ENCODE measurements at regions not wholly inside any gene's neighbourhood (a gene's known extent, or its start where the extent isn't known, plus 50 kb on each side); places are given as distances from the start of the nearest gene placed in this dataset.
"Not testable (repeated sequence)": the region's sequence is repeated elsewhere in the genome, so short reads cannot be mapped to it uniquely, and the experiment has no call there.

DNA sequence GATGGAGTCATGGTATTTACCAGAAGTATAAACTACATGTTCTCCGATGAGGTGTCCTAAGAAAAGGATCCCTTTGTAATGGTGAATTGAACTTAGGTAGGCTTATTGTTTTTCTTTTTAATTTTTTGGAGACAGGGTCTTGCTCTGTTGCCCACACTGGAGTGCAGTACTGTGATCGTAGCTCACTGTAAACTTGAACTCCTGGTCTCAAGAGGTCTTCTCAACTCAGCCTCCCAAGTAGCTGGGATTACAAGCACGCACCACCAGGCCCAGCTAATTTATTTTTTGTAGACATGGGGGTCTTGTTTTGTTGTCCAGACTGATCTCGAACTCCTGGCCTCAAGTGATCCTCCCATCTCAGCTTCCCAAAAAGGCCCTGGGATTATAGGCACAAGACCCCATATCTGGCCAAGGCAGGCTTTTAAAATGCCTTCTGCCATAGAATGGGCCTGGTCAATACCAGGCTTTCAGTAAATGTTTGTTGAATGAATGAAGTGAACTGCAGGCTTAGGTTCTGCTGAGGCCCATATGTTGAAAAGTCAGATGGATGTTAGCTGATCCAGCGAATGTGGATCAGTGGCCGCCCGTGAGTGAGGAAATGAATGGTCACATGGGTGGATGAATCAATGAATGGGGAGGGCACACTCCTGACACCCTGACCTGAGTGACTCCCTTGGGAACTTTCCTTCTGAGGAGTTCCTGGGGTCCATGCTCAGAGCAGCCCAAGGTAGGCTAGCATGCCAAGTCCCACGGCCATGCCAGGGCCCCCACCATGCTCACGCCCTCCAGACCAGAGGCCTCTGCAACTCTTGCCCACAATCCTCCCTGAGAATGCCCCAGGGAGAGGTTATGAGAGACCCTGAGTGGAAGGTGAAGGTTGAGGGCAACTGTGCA, 118.0 kb upstream of the MYCN start:
- H3K27me3 ChIP-seq: no peaks in the 10 kb centered on the region
- no peaks in the 10 kb centered on the region for H3K36me3 ChIP-seq
- H3K4me1 ChIP-seq: no peaks in the 10 kb centered on the region
- DNase-seq: no peak
- no peak overlapping the region for H3K4me3 ChIP-seq
- TF ChIP-seq, protein P1, sequence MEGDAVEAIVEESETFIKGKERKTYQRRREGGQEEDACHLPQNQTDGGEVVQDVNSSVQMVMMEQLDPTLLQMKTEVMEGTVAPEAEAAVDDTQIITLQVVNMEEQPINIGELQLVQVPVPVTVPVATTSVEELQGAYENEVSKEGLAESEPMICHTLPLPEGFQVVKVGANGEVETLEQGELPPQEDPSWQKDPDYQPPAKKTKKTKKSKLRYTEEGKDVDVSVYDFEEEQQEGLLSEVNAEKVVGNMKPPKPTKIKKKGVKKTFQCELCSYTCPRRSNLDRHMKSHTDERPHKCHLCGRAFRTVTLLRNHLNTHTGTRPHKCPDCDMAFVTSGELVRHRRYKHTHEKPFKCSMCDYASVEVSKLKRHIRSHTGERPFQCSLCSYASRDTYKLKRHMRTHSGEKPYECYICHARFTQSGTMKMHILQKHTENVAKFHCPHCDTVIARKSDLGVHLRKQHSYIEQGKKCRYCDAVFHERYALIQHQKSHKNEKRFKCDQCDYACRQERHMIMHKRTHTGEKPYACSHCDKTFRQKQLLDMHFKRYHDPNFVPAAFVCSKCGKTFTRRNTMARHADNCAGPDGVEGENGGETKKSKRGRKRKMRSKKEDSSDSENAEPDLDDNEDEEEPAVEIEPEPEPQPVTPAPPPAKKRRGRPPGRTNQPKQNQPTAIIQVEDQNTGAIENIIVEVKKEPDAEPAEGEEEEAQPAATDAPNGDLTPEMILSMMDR (IDR thresholded peaks at IDR 0.05): no peak
- no peak for TF ChIP-seq POLR2A (IDR thresholded peaks at IDR 0.05)
- no peak overlapping the region for H3K27ac ChIP-seq
- no peaks in the 10 kb centered on the region for H3K9me3 ChIP-seq

DNA sequence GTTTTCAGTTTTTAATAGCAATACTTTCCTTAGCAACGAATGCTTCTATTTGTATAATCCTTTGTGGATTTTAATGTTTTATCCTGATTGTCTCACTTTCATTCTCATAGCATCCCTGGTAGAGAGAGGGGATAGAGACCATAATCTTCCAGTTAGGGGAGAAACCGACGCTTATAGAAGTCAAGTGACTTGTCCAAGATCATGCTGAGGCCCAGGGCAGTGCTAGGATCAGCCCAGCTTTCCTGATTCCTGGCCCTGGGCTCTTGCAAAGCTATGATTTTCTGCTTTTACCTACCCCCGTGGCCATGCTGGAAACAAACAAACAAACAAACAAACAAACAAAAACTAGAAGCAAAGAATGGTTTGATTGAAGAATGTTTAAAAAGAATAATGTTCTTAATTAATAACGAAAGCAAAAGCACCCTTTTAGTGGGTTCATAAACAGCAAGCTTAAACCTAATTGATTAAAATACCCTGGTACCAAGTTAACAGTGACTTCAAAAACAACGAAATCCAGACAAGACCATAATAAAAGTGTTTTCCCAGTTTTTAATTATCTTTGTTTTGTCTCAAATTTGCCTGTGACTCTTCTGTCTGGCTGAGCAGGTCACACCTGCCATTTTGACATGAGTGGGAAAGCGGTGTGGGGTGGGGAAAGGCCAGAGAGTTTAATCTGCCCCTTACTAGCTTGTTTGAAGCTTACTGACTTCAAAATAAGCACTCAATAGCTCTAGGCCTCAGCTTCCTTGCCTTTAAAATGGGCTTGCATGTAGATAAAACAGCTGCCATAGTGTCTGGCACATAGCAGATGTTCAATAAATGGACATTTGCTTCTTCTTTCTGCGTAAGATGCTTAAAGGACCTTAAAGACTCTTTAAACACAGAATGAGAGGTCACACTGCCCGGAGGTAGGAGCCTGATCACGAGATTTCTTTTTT, 116.6 kb upstream of the MYCN start:
- no peak for DNase-seq
- Histone ChIP-seq H3K27ac (no peak overlapping the region), H3K9me3 (no peaks in the 10 kb centered on the region), H3K27me3 (no peaks in the 10 kb centered on the region), H3K4me1 (no peaks in the 10 kb centered on the region), H3K36me3 (no peaks in the 10 kb centered on the region), H3K4me3 (no peak overlapping the region)
- TF ChIP-seq POLR2A (IDR thresholded peaks at IDR 0.05): no peak
- TF ChIP-seq, protein P1 (IDR thresholded peaks at IDR 0.05): no peak

DNA sequence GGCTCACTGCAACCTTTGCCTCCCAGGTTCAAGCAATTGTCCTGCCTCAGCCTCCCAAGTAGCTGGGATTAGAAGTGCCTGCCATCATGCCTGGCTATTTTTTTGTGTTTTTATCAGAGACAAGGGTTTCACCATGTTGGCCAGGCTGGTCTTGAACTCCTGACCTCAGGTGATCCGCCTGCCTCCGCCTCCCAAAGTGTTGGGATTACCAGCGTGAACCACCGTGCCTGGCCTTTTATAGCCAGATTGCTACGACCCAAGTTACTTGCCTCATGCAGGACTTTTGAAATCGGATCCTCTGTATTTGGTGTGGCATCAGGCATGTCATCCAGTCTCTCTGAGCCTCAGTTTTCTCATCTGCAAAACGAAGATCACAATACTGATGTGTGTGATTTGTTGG, 115.9 kb upstream of the MYCN start:
- H3K27me3 ChIP-seq, DNase-seq, H3K9me3 ChIP-seq, H3K4me1 ChIP-seq, H3K4me3 ChIP-seq, H3K36me3 ChIP-seq, H3K27ac ChIP-seq: not testable (repeated sequence)

DNA sequence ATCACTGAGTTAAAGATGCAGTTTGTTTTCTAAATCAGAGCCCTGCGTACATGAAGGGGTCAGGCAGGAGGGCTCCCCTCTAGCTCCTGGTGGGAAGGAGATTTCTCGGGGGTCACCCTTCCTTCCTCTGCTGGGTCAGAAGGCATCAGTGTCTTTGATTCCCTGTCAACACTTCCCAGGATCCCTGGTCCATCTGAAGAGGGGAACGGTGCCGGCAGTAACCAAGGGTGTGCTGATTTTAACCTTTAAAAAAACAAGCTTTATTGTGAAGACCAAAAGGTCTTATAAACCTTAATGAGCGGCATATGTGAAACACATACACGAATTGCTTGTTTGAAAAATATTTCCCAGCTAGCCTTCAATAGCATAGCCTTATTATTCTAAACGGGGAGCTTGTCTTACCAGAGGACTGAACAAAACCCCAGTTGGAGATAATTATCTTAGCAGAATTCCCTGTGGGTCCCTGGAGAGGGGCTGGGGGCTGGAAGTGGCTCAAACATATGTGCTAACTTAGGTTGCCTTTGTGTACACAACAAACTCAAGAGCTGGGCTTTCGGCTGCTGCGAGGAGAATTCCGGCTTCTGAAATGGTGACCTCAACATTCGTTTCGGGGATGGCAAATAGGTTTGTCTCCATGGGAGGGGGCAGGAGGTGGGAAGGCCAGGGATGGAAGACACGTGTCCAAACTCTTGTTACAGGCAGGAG, 114.9 kb upstream of the MYCN start:
- H3K27me3 ChIP-seq: no peaks in the 10 kb centered on the region
- H3K27ac ChIP-seq: no peak overlapping the region
- no peaks in the 10 kb centered on the region for H3K4me1 ChIP-seq
- H3K9me3 ChIP-seq: no peaks in the 10 kb centered on the region
- H3K4me3 ChIP-seq: no peak overlapping the region
- DNase-seq: no peak
- TF ChIP-seq, protein P1 (IDR thresholded peaks at IDR 0.05): no peak
- TF ChIP-seq POLR2A (IDR thresholded peaks at IDR 0.05): no peak
- no peaks in the 10 kb centered on the region for H3K36me3 ChIP-seq

DNA sequence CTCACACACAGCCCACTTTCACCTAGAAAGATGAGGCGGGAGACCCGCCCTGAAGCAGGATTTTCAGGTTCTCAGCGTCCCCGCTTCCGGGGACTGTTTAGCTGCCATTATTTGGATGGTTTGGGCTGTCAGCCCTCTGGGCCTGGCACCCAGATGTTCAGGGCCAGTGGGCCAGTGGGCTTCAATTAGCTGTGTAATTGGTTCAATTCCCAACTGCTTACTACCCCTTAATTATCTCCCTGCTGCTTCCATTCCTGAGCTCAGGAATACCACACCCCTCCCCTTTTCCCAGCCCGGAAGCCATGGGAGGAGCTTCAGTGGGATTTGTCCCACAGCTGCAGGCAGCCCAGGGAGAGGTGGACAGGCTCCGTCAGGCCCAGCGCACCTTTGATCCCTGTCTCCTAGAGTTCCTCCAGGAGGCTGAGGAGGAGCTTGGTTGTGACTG, 114.1 kb upstream of the MYCN start:
- no peaks in the 10 kb centered on the region for H3K27me3 ChIP-seq
- H3K9me3 ChIP-seq: no peaks in the 10 kb centered on the region
- no peaks in the 10 kb centered on the region for H3K36me3 ChIP-seq
- no peaks in the 10 kb centered on the region for H3K4me1 ChIP-seq
- no peak for DNase-seq
- no peak for TF ChIP-seq POLR2A (IDR thresholded peaks at IDR 0.05)
- no peak overlapping the region for H3K27ac ChIP-seq
- no peak overlapping the region for H3K4me3 ChIP-seq

DNA sequence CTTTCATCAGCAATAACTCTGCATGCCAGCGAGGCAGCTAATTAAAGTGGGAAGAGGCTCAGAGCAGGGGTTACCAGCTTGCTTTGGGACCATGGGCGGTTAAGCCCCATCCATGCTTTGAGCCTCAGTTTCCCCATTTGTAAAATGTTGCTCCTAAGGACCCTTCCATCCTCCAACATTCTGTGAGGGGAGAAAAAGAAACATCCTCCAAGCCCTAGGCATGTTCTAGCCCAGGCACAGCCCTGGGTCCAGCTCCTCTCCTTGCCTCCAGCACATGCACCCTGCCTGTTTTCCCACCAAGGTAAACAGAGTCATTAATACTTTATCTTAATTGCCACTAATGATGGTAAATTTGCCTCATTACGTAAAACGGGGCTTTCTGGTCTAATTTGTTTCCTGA, 113.3 kb upstream of the MYCN start:
- H3K27me3 ChIP-seq: no peaks in the 10 kb centered on the region
- H3K36me3 ChIP-seq: no peaks in the 10 kb centered on the region
- H3K4me1 ChIP-seq: no peaks in the 10 kb centered on the region
- TF ChIP-seq POLR2A (IDR thresholded peaks at IDR 0.05): no peak
- no peak overlapping the region for H3K27ac ChIP-seq
- H3K9me3 ChIP-seq: no peaks in the 10 kb centered on the region
- no peak overlapping the region for H3K4me3 ChIP-seq
- no peak for DNase-seq

Data from Peyer's patch (tissue), 4 donors.